CD4-positive, alpha-beta T cell (primary cell): ENCODE measurements at regions not wholly inside any gene's neighbourhood (a gene's known extent, or its start where the extent isn't known, plus 50 kb on each side); places are given as distances from the start of the nearest gene placed in this dataset.

ENCODE experiments used
- ATAC-seq: fragments of 200-7000 bp; cut with Tn5 transposase; one replicate; pipeline ENCODE4 v1.10.0; 2022; ENCODE audit warnings: mild to moderate bottlenecking; ENCODE audit not compliant: poor library complexity
- CTCF ChIA-PET: fragments of 350-600 bp; sonication (Branson Sonifier 250); formaldehyde crosslinking; loops from one replicate; lab custom pipeline; 2021; ENCODE audit warnings: antibody characterized with exemption, inconsistent platforms; lab: Charles Lee
- POLR2A ChIA-PET: fragments of 350-600 bp; sonication (Branson Sonifier 250); formaldehyde crosslinking; loops from one replicate; lab custom pipeline; 2021; ENCODE audit warnings: antibody characterized with exemption, inconsistent platforms; lab: Charles Lee
- DNase-seq, 14 experiments: peaks; one replicate each; pipeline ENCODE4 v3.0.0-alpha.2; 2013 to 2020; ENCODE audit warnings: mixed read lengths in 2 of 14
- H3K27ac ChIP-seq, 2 donors: one replicate each; pipeline versions ENCODE4 v1.5.1 to v1.7.0; 2013; ENCODE audit warnings: low read length in 2 of 2, low read depth in 1 of 2, mild to moderate bottlenecking in 1 of 2
- H3K27me3 ChIP-seq, 2 experiments: 1 replicate in 1 of 2; 2 replicates in 1 of 2; pipeline versions ENCODE4 v1.6.1 to v1.7.0; 2013; ENCODE audit warnings: low read length in 2 of 2, control low read depth in 1 of 2, mild to moderate bottlenecking in 1 of 2, moderate library complexity in 1 of 2; ENCODE audit not compliant: insufficient read depth in 2 of 2, control insufficient read depth in 1 of 2
- H3K36me3 ChIP-seq: one replicate; pipeline ENCODE4 v1.6.1; 2013; ENCODE audit warnings: low read length, control low read depth; ENCODE audit not compliant: insufficient read depth
- H3K4me1 ChIP-seq: one replicate; pipeline ENCODE4 v1.6.1; 2013; ENCODE audit warnings: low read length, control low read depth; ENCODE audit not compliant: insufficient read depth
- H3K4me3 ChIP-seq: one replicate; pipeline ENCODE4 v1.5.1; 2013; ENCODE audit warnings: mild to moderate bottlenecking, low read length, moderate library complexity
- H3K9me3 ChIP-seq, 2 experiments: 1 replicate in 1 of 2; 2 replicates in 1 of 2; pipeline versions ENCODE4 v1.6.1 to v1.7.0; 2013; ENCODE audit warnings: low read length in 2 of 2, mild to moderate bottlenecking in 2 of 2, control low read depth in 1 of 2, moderate library complexity in 1 of 2; ENCODE audit not compliant: control insufficient read depth in 1 of 2, insufficient read depth in 1 of 2
- H3K27ac Mint-ChIP-seq: one replicate; pipeline ENCODE4 v1.8.0; 2020; ENCODE audit warnings: mixed read lengths
- H3K27me3 Mint-ChIP-seq: one replicate; pipeline ENCODE4 v1.8.0; 2021; ENCODE audit warnings: mixed read lengths
- H3K36me3 Mint-ChIP-seq: one replicate; pipeline ENCODE4 v1.8.0; 2021; ENCODE audit warnings: low read depth, mixed read lengths
- H3K4me1 Mint-ChIP-seq: one replicate; pipeline ENCODE4 v1.8.0; 2021; ENCODE audit warnings: low read depth, mixed read lengths
- H3K4me3 Mint-ChIP-seq: one replicate; pipeline ENCODE4 v1.8.0; 2020; ENCODE audit warnings: mild to moderate bottlenecking, mixed read lengths
- H3K9me3 Mint-ChIP-seq: one replicate; pipeline ENCODE4 v1.8.0; 2020; ENCODE audit warnings: mixed read lengths
- intact Hi-C, 2 experiments: fragments of 100-400 bp; cut with DNase I in 1 of 2; cut with micrococcal nuclease in 1 of 2; formaldehyde crosslinking; loops; one replicate each; pipeline versions ENCODE4 v1.15.1 to v1.9.0; 2023 to 2025; cut with DNase I, micrococcal nuclease
- TF ChIP-seq, protein P1 (sequence below): fragments of 200-600 bp; IDR thresholded peaks from one replicate; pipeline ENCODE4 v1.8.0; 2022; ENCODE audit warnings: antibody characterized with exemption, mild to moderate bottlenecking

DNA sequence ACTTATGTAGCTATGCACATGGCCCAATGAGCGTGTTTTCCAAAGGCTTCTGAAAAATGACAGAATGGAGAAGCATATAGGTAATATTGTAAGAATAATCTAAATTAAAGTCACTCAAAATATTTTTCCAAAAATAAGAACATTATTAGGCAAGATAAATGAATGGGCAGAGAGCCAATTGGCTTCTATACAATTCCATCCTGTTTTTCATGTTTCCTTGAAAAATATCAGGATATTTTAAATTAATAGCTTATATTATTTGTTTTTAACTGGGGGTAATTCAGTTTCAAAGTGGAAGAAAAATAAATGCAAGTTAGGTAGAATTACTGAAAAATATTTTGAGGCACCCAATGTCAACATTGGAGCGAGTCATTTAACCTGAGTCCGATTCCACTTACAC, 183.5 kb downstream of the PLK2 start:
- intact Hi-C loops = no loop called here
- H3K36me3 ChIP-seq = no peaks in the 10 kb centered on the region
- Mint-ChIP-seq H3K4me3 (no peak overlapping the region), H3K4me1 (no peaks in the 10 kb centered on the region), H3K36me3 (no peaks in the 10 kb centered on the region), H3K9me3 (no peaks in the 10 kb centered on the region), H3K27me3 (peaks cover 4% of the 10 kb centered on the region), H3K27ac (no peak overlapping the region)
- H3K4me3 ChIP-seq = no peak overlapping the region
- CTCF ChIA-PET = no interaction called here
- POLR2A ChIA-PET = no interaction called here
- DNase-seq (no peak), ATAC-seq (no peak)
- H3K27ac ChIP-seq = no peak overlapping the region
- no peaks in the 10 kb centered on the region for H3K9me3 ChIP-seq
- no peaks in the 10 kb centered on the region for H3K27me3 ChIP-seq
- TF ChIP-seq, protein P1, sequence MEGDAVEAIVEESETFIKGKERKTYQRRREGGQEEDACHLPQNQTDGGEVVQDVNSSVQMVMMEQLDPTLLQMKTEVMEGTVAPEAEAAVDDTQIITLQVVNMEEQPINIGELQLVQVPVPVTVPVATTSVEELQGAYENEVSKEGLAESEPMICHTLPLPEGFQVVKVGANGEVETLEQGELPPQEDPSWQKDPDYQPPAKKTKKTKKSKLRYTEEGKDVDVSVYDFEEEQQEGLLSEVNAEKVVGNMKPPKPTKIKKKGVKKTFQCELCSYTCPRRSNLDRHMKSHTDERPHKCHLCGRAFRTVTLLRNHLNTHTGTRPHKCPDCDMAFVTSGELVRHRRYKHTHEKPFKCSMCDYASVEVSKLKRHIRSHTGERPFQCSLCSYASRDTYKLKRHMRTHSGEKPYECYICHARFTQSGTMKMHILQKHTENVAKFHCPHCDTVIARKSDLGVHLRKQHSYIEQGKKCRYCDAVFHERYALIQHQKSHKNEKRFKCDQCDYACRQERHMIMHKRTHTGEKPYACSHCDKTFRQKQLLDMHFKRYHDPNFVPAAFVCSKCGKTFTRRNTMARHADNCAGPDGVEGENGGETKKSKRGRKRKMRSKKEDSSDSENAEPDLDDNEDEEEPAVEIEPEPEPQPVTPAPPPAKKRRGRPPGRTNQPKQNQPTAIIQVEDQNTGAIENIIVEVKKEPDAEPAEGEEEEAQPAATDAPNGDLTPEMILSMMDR = no peak
- no peaks in the 10 kb centered on the region for H3K4me1 ChIP-seq

DNA sequence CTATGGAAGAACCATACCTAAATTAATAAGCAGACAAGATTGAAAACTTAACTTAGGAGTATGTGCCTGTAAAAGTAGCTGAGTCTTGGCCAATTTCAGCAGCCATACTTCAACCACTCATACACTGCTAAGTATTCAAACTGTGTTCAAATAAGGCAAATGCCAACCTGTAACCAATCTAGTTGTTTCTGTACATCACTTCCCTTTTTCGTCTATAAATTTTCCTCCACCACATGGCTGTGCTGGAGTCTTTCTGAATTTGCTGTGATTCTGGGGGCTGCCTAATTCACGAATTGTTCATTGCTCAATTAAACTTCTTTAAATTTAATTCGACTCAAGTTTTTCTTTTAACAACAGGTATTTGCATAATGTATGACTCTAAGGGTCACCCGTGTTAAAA, 184.4 kb downstream of the PLK2 start:
- ATAC-seq (no peak), DNase-seq (no peak)
- Mint-ChIP-seq H3K36me3 (no peaks in the 10 kb centered on the region), H3K4me1 (no peaks in the 10 kb centered on the region), H3K9me3 (no peaks in the 10 kb centered on the region), H3K4me3 (no peak overlapping the region), H3K27me3 (peaks cover 13% of the 10 kb centered on the region), H3K27ac (no peak overlapping the region)
- Histone ChIP-seq H3K4me3 (no peak overlapping the region), H3K4me1 (no peaks in the 10 kb centered on the region), H3K27me3 (no peaks in the 10 kb centered on the region), H3K9me3 (no peaks in the 10 kb centered on the region), H3K36me3 (no peaks in the 10 kb centered on the region), H3K27ac (no peak overlapping the region)
- ChIA-PET POLR2A (no interaction called here), CTCF (no interaction called here)
- TF ChIP-seq, protein P1 = no peak
- intact Hi-C loops = no loop called here

DNA sequence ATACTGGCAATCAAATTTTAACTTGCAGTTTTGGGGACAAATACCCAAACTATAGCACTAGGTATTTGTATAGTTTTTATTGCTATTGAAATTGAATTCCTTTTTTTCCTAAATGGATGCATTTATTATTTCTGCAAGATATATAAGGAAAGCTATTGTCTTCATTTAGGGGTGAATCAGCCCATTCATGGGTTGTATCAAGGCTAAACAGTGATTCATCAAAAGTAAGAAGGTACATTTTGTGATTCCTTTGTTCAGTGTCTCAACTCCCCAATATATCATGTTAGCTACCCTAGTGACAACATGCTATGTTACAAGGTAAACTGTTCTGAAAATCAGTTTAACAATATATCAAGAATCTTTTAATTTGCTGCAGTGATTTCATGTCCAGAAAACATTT, 185.7 kb downstream of the PLK2 start:
- Histone ChIP-seq H3K27me3 (peaks cover 0 to 2% of the 10 kb centered on the region in 2 experiments), H3K36me3 (no peaks in the 10 kb centered on the region), H3K4me1 (no peaks in the 10 kb centered on the region), H3K9me3 (no peaks in the 10 kb centered on the region), H3K27ac (no peak overlapping the region), H3K4me3 (no peak overlapping the region)
- DNase-seq = no peak
- ChIA-PET POLR2A (no interaction called here), CTCF (no interaction called here)
- ATAC-seq = no peak
- H3K36me3 Mint-ChIP-seq = no peaks in the 10 kb centered on the region
- TF ChIP-seq, protein P1 = no peak
- peaks cover 13% of the 10 kb centered on the region for H3K27me3 Mint-ChIP-seq
- intact Hi-C loops = no loop called here
- no peaks in the 10 kb centered on the region for H3K9me3 Mint-ChIP-seq
- H3K27ac Mint-ChIP-seq = no peak overlapping the region
- no peaks in the 10 kb centered on the region for H3K4me1 Mint-ChIP-seq
- no peak overlapping the region for H3K4me3 Mint-ChIP-seq
